ENCODE measurements at regions not wholly inside any gene's neighbourhood (a gene's known extent, or its start where the extent isn't known, plus 50 kb on each side); places are given as distances from the start of the nearest gene placed in this dataset.

- no peak for DNase-seq (ENCODE audit: insufficient read length)
- TF ChIP-seq POLR2A (IDR thresholded peaks at IDR 0.05; ENCODE audit: low read depth, low read length) (no peak), TAF1 (IDR thresholded peaks at IDR 0.05; ENCODE audit: borderline replicate concordance, low read depth, low read length) (no peak), POLR2AphosphoS5 (IDR thresholded peaks at IDR 0.05; ENCODE audit: low read depth, low read length) (no peak)
- FAIRE-seq: no peak
Measured at GRCh38 chr10:44435196-44435595, 50.3 kb upstream of the CXCL12 start.

GRCh38 chr10:44436240-44436639 is 51.3 kb upstream of the CXCL12 start:
- no peak for DNase-seq (ENCODE audit: insufficient read length)
- TF ChIP-seq POLR2AphosphoS5 (IDR thresholded peaks at IDR 0.05; ENCODE audit: low read depth, low read length) (no peak), TAF1 (IDR thresholded peaks at IDR 0.05; ENCODE audit: borderline replicate concordance, low read depth, low read length) (no peak), POLR2A (IDR thresholded peaks at IDR 0.05; ENCODE audit: low read depth, low read length) (no peak)

GRCh38 chr10:44437840-44438511 is 53.1 kb upstream of the CXCL12 start:
- FAIRE-seq: no peak
- TF ChIP-seq TAF1 (IDR thresholded peaks at IDR 0.05; ENCODE audit: borderline replicate concordance, low read depth, low read length) (no peak), POLR2AphosphoS5 (IDR thresholded peaks at IDR 0.05; ENCODE audit: low read depth, low read length) (no peak)
- no peak for DNase-seq (ENCODE audit: insufficient read length)

More at GRCh38 chr10:44436240-44436639, 51.3 kb upstream of the CXCL12 start:
- FAIRE-seq: no peak

- TF ChIP-seq TAF1 (IDR thresholded peaks at IDR 0.05; ENCODE audit: borderline replicate concordance, low read depth, low read length): no peak
- no peak for TF ChIP-seq POLR2A (IDR thresholded peaks at IDR 0.05; ENCODE audit: low read depth, low read length)
- no peak for TF ChIP-seq POLR2AphosphoS5 (IDR thresholded peaks at IDR 0.05; ENCODE audit: low read depth, low read length)
- DNase-seq (ENCODE audit: insufficient read length): no peak
- no peak for FAIRE-seq
Measured at GRCh38 chr10:44439239-44439957, 54.5 kb upstream of the CXCL12 start.

- TF ChIP-seq POLR2AphosphoS5 (IDR thresholded peaks at IDR 0.05; ENCODE audit: low read depth, low read length): no peak
- no peak for TF ChIP-seq POLR2A (IDR thresholded peaks at IDR 0.05; ENCODE audit: low read depth, low read length)
- TF ChIP-seq TAF1 (IDR thresholded peaks at IDR 0.05; ENCODE audit: borderline replicate concordance, low read depth, low read length): no peak
- DNase-seq (ENCODE audit: insufficient read length): no peak
Measured at GRCh38 chr10:44439958-44440244, 55.0 kb upstream of the CXCL12 start.

GRCh38 chr10:44457259-44457658 is 72.4 kb upstream of the CXCL12 start:
- TF ChIP-seq TAF1 (IDR thresholded peaks at IDR 0.05; ENCODE audit: borderline replicate concordance, low read depth, low read length) (no peak), POLR2AphosphoS5 (IDR thresholded peaks at IDR 0.05; ENCODE audit: low read depth, low read length) (no peak), POLR2A (IDR thresholded peaks at IDR 0.05; ENCODE audit: low read depth, low read length) (no peak)
- FAIRE-seq (no peak), DNase-seq (ENCODE audit: insufficient read length) (no peak)

More at GRCh38 chr10:44439958-44440244, 55.0 kb upstream of the CXCL12 start:
- FAIRE-seq: no peak

- FAIRE-seq (no peak), DNase-seq (ENCODE audit: insufficient read length) (no peak)
- TF ChIP-seq POLR2A (IDR thresholded peaks at IDR 0.05; ENCODE audit: low read depth, low read length): no peak
- TF ChIP-seq POLR2AphosphoS5 (IDR thresholded peaks at IDR 0.05; ENCODE audit: low read depth, low read length): no peak
- TF ChIP-seq TAF1 (IDR thresholded peaks at IDR 0.05; ENCODE audit: borderline replicate concordance, low read depth, low read length): no peak
Measured at GRCh38 chr10:44458671-44459413, 73.9 kb upstream of the CXCL12 start.

GRCh38 chr10:44459671-44460070 is 74.8 kb upstream of the CXCL12 start:
- TF ChIP-seq POLR2A (IDR thresholded peaks at IDR 0.05; ENCODE audit: low read depth, low read length): no peak
- TF ChIP-seq TAF1 (IDR thresholded peaks at IDR 0.05; ENCODE audit: borderline replicate concordance, low read depth, low read length): no peak
- TF ChIP-seq POLR2AphosphoS5 (IDR thresholded peaks at IDR 0.05; ENCODE audit: low read depth, low read length): no peak
- no peak for FAIRE-seq

GRCh38 chr10:44460416-44460815 is 75.5 kb upstream of the CXCL12 start:
- DNase-seq (ENCODE audit: insufficient read length) (no peak), FAIRE-seq (no peak)
- TF ChIP-seq POLR2AphosphoS5 (IDR thresholded peaks at IDR 0.05; ENCODE audit: low read depth, low read length) (no peak), POLR2A (IDR thresholded peaks at IDR 0.05; ENCODE audit: low read depth, low read length) (no peak), TAF1 (IDR thresholded peaks at IDR 0.05; ENCODE audit: borderline replicate concordance, low read depth, low read length) (no peak)

More at GRCh38 chr10:44459671-44460070, 74.8 kb upstream of the CXCL12 start:
- no peak for DNase-seq (ENCODE audit: insufficient read length)

GRCh38 chr10:44462338-44462914 is 77.5 kb upstream of the CXCL12 start:
- DNase-seq (ENCODE audit: insufficient read length): no peak
- TF ChIP-seq TAF1 (IDR thresholded peaks at IDR 0.05; ENCODE audit: borderline replicate concordance, low read depth, low read length) (no peak), POLR2A (IDR thresholded peaks at IDR 0.05; ENCODE audit: low read depth, low read length) (no peak), POLR2AphosphoS5 (IDR thresholded peaks at IDR 0.05; ENCODE audit: low read depth, low read length) (no peak)
- no peak for FAIRE-seq

GRCh38 chr10:44463511-44464121 is 78.7 kb upstream of the CXCL12 start:
- DNase-seq (ENCODE audit: insufficient read length): no peak
- FAIRE-seq: no peak

More at GRCh38 chr10:44463511-44464121, 78.7 kb upstream of the CXCL12 start:
- TF ChIP-seq POLR2AphosphoS5 (IDR thresholded peaks at IDR 0.05; ENCODE audit: low read depth, low read length) (no peak), POLR2A (IDR thresholded peaks at IDR 0.05; ENCODE audit: low read depth, low read length) (no peak), TAF1 (IDR thresholded peaks at IDR 0.05; ENCODE audit: borderline replicate concordance, low read depth, low read length) (no peak)
